Endothelial cell of hepatic sinusoid (primary cell): ENCODE measurements at regions not wholly inside any gene's neighbourhood (a gene's known extent, or its start where the extent isn't known, plus 50 kb on each side); places are given as distances from the start of the nearest gene placed in this dataset.

Experiments used
- in situ Hi-C: cut with HindIII; loops from 2 replicates; pipeline ENCODE4 v1.10.0; 2017; ENCODE audit warnings: low sequenced_read_pairs

GRCh38 chr2:220036431-220036830, 409.0 kb downstream of the SLC4A3 start:
- in situ Hi-C loops = no loop called here

- in situ Hi-C loops = no loop called here
These were observed 412.9 kb downstream of the SLC4A3 start for GRCh38 chr2:220040346-220040745.

- in situ Hi-C loops = no loop called here
These were observed 414.0 kb downstream of the SLC4A3 start for GRCh38 chr2:220041447-220041846.

- in situ Hi-C loops = no loop called here
These were observed 415.9 kb downstream of the SLC4A3 start for GRCh38 chr2:220043155-220043989.

- in situ Hi-C loops = no loop called here
These were observed 416.5 kb downstream of the SLC4A3 start for GRCh38 chr2:220043990-220044335.

GRCh38 chr2:220044383-220044782, 417.0 kb downstream of the SLC4A3 start:
- in situ Hi-C loops = no loop called here

GRCh38 chr2:220046507-220046906, 419.1 kb downstream of the SLC4A3 start:
- in situ Hi-C loops = no loop called here

GRCh38 chr2:220051716-220052115, 424.3 kb downstream of the SLC4A3 start:
- in situ Hi-C loops = no loop called here

- in situ Hi-C loops = no loop called here
These were observed 426.5 kb downstream of the SLC4A3 start for GRCh38 chr2:220053919-220054318.

- in situ Hi-C loops = no loop called here
These were observed 430.0 kb downstream of the SLC4A3 start for GRCh38 chr2:220057391-220057790.

GRCh38 chr2:220057916-220058315, 430.5 kb downstream of the SLC4A3 start:
- in situ Hi-C loops = no loop called here

GRCh38 chr2:220064111-220065030, 436.9 kb downstream of the SLC4A3 start:
- in situ Hi-C loops = no loop called here

- in situ Hi-C loops = no loop called here
These were observed 438.2 kb downstream of the SLC4A3 start for GRCh38 chr2:220065581-220065980.

- in situ Hi-C loops = no loop called here
These were observed 441.4 kb downstream of the SLC4A3 start for GRCh38 chr2:220068846-220069245.

- in situ Hi-C loops = no loop called here
These were observed 442.9 kb downstream of the SLC4A3 start for GRCh38 chr2:220070349-220070748.

- in situ Hi-C loops = no loop called here
These were observed 444.3 kb downstream of the SLC4A3 start for GRCh38 chr2:220071696-220072095.

- in situ Hi-C loops = no loop called here
These were observed 445.3 kb downstream of the SLC4A3 start for GRCh38 chr2:220072669-220073220.

- in situ Hi-C loops = no loop called here
These were observed 448.4 kb downstream of the SLC4A3 start for GRCh38 chr2:220075835-220076234.

- in situ Hi-C loops = no loop called here
These were observed 449.3 kb downstream of the SLC4A3 start for GRCh38 chr2:220076734-220077133.

- in situ Hi-C loops = no loop called here
These were observed 450.1 kb downstream of the SLC4A3 start for GRCh38 chr2:220077488-220077887.

GRCh38 chr2:220078439-220078838, 451.0 kb downstream of the SLC4A3 start:
- in situ Hi-C loops = no loop called here

GRCh38 chr2:220079595-220079994, 452.2 kb downstream of the SLC4A3 start:
- in situ Hi-C loops = no loop called here
